HG03025 (cell line): ENCODE measurements at regions not wholly inside any gene's neighbourhood (a gene's known extent, or its start where the extent isn't known, plus 50 kb on each side); places are given as distances from the start of the nearest gene placed in this dataset.

Experiments used
- ATAC-seq: cut with Tn5 transposase; IDR thresholded peaks from one replicate; pipeline ENCODE4 v1.9.1; 2021; ENCODE audit warnings: mild to moderate bottlenecking, moderate library complexity; ENCODE audit not compliant: unreplicated experiment, low FRiP score

- no peak for ATAC-seq
Observed at GRCh38 chr15:31847961-31848360, 182.4 kb upstream of the CHRNA7 start.

GRCh38 chr15:31848621-31849020, 181.7 kb upstream of the CHRNA7 start:
- ATAC-seq: no peak

- no peak for ATAC-seq
Observed at GRCh38 chr15:31852933-31853799, 177.1 kb upstream of the CHRNA7 start.

GRCh38 chr15:31856581-31856980, 173.7 kb upstream of the CHRNA7 start:
- no peak for ATAC-seq

GRCh38 chr15:31857194-31857593, 173.1 kb upstream of the CHRNA7 start:
- ATAC-seq: no peak

GRCh38 chr15:31858026-31858425, 172.3 kb upstream of the CHRNA7 start:
- no peak for ATAC-seq

- no peak for ATAC-seq
Observed at GRCh38 chr15:31866248-31866647, 164.1 kb upstream of the CHRNA7 start.

- no peak for ATAC-seq
Observed at GRCh38 chr15:31867536-31868442, 162.5 kb upstream of the CHRNA7 start.

GRCh38 chr15:31869686-31870307, 160.5 kb upstream of the CHRNA7 start:
- ATAC-seq: peak; percentile 20

- peak; percentile 89 for ATAC-seq
Observed at GRCh38 chr15:31870328-31871165, 159.8 kb upstream of the CHRNA7 start, which contains the start of gene OTUD7A. Gene OTUD7A (minus strand): TSS chr15:31870673.

GRCh38 chr15:31871166-31871886, 159.0 kb upstream of the CHRNA7 start:
- ATAC-seq: no peak

GRCh38 chr15:31871887-31872281, 158.4 kb upstream of the CHRNA7 start:
- ATAC-seq: no peak

GRCh38 chr15:31887246-31887645, 143.1 kb upstream of the CHRNA7 start:
- no peak for ATAC-seq

GRCh38 chr15:31892513-31892912, 137.8 kb upstream of the CHRNA7 start:
- ATAC-seq: no peak

GRCh38 chr15:31893780-31894179, 136.5 kb upstream of the CHRNA7 start:
- no peak for ATAC-seq

GRCh38 chr15:31897746-31898145, 132.6 kb upstream of the CHRNA7 start:
- no peak for ATAC-seq

GRCh38 chr15:31901501-31901900, 128.8 kb upstream of the CHRNA7 start:
- ATAC-seq: no peak

GRCh38 chr15:31905054-31905453, 125.3 kb upstream of the CHRNA7 start:
- ATAC-seq: no peak

GRCh38 chr15:31925541-31925940, 104.8 kb upstream of the CHRNA7 start:
- no peak for ATAC-seq
